GM18870 (cell line): ENCODE measurements at regions not wholly inside any gene's neighbourhood (a gene's known extent, or its start where the extent isn't known, plus 50 kb on each side); places are given as distances from the start of the nearest gene placed in this dataset.
"Not testable (repeated sequence)": the region's sequence is repeated elsewhere in the genome, so short reads cannot be mapped to it uniquely, and the experiment has no call there.

Experiments used
- ATAC-seq: cut with Tn5 transposase; IDR thresholded peaks from one replicate; pipeline ENCODE4 v1.9.1; 2021; ENCODE audit warnings: moderate library complexity; ENCODE audit not compliant: unreplicated experiment

DNA sequence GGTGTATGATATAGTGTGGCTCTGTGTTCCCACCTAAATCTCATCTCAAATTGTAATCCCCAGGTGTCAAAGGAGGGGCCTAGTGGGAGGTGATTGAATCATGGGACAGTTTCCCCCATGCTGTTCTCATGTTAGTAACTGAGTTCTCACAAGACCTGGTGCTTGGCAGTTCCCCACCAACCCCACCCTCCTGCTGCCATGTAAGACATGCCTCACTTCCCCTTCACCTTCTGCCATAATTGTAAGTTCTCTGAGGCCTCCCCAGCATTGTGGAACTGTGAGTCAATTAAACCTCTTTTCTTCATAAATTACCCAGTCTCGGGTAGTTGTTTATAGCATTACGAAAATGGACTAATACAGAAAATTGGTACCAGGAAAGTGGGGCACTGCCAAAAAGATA lies 1705.3 kb downstream of the NCAM2 start:
- ATAC-seq, result no peak

DNA sequence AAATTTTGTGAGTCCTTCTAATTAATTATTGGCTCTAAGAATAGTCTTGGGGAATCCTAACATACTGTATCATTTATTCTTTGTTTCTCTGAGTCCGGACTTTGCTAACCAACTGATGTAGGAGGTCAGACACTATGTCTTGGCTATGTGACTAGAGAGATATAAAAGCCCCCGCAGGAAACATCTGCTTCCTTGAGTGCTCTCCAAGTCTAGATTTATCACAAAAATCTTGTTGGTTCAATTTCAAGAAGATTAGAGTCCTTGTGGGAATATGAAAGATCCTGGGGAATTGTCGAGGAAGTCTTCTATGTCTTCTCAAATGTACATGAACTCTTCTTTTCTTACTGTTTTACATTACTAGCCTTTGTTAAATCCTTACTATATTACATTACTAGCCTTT lies 1712.5 kb downstream of the NCAM2 start:
- no peak for ATAC-seq

DNA sequence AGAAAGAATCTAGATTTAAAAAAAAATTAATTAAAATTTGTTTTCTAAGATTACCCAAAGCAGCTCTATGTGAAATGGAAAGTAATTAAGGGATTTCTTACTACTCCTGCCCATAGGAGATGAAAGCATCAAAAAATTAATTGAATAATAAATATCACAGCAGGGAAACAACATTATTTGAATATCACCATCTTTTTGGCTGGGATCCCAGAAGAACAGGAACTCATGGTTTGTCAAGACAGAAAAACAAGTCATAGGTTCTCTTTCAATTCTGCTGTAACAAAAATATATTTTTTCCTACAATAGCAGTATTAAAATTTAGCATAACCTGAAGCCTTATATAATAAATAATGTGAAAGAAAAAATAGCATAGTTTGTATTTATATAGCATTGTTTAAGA lies 1713.4 kb downstream of the NCAM2 start:
- no peak for ATAC-seq

GRCh38 chr21:22725436-22725835 lies 1727.2 kb downstream of the NCAM2 start:
- ATAC-seq, result no peak

DNA sequence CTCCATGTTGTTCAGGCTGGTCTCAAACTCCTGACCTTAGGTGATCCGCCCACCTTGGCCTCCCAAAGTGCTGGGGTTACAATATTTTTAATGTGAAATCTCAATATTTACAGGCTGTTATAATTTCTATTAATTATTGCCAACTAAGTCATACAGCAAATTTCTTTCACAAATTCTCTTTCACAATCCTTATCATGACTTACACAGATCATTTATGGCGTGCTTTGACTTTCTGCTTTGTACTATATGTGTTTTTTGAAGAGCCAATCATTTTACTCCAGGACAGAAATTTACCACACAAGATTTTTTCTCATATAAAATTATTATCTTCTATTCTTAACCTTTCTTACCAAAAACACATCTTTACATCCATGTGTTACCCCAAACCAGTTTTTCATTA lies 1729.9 kb downstream of the NCAM2 start:
- no peak for ATAC-seq

GRCh38 chr21:22743085-22743484 lies 1744.9 kb downstream of the NCAM2 start:
- ATAC-seq, result no peak

- no peak for ATAC-seq
Observed at GRCh38 chr21:22754746-22755145, 1756.5 kb downstream of the NCAM2 start.

DNA sequence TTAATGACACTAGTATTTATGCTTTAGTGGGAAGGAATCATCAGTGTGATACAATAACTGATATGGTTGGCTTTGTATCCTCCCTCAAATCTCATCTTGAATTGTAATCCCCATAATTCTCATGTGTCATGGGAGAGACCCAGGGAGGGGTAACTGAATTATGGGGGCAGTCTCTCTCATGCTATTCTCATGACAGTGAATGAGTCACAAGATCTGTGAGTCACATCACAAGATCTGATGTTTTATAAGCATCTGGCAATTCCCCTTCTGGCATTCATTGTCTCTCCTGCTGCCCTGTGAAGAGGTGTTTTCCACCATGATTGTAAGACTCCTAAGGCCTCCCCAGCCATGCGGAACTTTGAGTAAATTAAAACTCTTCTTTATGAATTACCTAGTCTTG lies 1760.3 kb downstream of the NCAM2 start:
- ATAC-seq, result no peak

GRCh38 chr21:22762463-22762862 lies 1764.3 kb downstream of the NCAM2 start:
- no peak for ATAC-seq

GRCh38 chr21:22763442-22763841 lies 1765.2 kb downstream of the NCAM2 start:
- ATAC-seq, result no peak

DNA sequence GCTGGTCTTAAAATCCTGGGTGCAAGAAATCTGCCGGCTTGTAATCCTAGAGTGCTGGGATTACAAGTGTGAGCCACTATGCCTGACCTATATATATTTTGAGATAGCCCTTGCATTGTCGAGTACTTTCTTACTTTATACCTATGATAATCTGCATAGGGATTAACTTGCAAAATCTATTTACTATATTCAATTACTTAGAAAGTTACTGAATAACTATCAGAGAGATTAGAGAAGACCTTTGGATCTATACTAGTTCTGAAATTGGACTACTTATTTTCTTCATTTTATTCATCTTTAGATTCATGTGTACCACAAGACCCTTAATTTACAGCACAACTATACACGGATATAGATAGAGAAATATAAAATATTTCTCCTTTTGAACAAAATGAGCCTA lies 1766.0 kb downstream of the NCAM2 start:
- ATAC-seq, result no peak

- no peak for ATAC-seq
Observed at GRCh38 chr21:22791376-22791775, 1793.2 kb downstream of the NCAM2 start.

DNA sequence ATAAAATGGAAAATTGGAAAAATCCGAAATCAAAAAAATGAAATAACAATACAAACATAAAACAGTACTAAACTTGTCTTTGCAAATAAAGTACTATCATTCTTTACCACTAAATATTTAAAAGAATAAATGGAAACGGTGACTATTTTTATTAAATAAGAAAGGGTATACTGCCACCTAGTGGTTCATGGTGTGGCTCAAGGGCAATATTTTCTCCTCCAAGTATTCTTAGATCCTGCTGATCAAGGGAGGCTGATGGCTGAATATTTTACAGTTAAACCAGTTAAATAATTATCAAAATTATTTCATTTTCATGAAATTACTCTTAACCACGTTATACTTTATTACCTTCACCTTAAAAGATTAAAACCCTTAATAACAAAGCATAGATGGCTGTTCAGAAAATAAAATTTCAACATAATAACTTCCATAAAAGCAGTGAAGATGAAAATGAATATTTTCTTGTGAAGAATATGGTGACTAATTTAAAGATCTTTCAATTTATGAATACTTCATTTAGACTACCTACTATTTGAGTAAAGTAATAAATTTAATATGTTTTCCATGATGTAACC lies 1793.9 kb downstream of the NCAM2 start:
- ATAC-seq, result no peak

- no peak for ATAC-seq
Observed at GRCh38 chr21:22795091-22795490, 1796.9 kb downstream of the NCAM2 start.

GRCh38 chr21:22795644-22796043 lies 1797.4 kb downstream of the NCAM2 start:
- ATAC-seq, result no peak

DNA sequence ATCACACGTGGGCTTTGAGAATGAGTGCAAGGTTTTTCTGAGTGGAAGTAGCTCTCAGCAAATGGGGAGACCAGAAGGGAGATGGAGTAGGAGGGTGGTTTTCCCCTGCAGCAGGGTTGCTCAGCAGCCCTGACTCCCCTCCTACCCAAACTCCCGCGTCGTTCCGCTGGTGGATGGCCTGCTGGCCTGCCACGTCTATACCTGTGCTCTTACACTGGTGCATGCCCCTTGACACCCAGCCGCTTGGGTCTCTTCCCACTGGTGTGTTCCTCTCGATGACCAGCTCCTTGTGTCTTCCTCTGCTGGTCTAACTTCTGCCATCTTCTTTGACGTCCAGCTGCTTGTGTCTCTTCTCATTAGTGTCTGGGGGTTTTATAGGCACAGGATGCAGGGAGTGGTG lies 1797.9 kb downstream of the NCAM2 start:
- ATAC-seq, result no peak

DNA sequence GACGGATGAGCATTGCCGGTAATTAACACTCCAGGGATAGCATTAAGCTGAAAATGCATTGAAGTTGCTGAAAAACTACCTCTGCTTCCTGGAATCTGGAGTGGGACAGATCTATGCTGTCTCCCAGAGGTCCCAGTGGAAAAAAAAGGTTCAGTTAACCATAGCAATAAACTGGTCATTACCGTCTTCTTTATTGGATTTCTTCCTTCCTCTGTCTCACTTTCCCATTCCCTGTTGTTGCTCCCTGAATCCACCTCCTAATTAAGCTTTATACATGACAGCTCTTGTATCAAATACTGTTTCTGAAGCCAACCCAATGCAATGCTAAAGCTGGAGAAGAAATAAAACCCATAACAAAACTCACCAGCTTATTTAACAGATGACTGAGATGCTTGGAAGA lies 1805.9 kb downstream of the NCAM2 start:
- ATAC-seq, result no peak

DNA sequence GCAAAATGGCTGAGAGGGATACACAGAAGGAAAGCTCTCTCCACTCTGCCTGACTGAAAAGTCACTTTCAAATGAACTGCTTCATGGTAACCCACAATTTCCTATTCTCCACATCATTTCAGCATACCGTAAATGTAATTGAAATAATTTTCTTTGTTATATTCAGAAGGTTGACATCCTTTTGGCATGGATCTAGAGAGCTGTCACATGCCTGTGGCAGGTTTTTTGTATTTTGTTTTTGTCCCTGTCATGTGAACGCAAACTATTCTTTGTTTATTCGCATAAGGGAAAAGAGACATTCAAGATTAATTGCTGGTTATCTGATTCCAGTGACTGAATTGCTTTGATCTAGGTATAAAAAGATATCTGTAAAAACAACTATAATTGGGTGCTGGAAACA lies 1808.1 kb downstream of the NCAM2 start:
- ATAC-seq, result no peak

DNA sequence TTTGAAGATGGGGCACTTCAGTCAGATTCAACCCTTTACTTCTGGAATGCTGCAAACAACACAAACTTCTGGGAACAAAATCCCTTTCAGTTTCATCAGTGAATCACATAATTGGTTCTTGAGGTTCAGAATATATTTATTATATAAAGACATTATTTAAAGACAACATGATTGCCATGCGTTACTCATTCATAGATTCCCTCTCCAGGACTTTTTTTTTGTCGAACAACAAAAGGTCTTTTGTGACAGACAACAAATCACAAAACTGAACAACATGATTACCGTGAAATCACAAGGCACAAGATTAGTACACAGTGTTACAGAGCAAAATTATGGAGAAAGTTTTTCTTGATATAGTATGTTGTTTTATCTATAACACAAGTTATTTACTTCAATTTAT lies 1815.0 kb downstream of the NCAM2 start:
- no peak for ATAC-seq

GRCh38 chr21:22818681-22819485 lies 1820.7 kb downstream of the NCAM2 start:
- not testable (repeated sequence) for ATAC-seq

DNA sequence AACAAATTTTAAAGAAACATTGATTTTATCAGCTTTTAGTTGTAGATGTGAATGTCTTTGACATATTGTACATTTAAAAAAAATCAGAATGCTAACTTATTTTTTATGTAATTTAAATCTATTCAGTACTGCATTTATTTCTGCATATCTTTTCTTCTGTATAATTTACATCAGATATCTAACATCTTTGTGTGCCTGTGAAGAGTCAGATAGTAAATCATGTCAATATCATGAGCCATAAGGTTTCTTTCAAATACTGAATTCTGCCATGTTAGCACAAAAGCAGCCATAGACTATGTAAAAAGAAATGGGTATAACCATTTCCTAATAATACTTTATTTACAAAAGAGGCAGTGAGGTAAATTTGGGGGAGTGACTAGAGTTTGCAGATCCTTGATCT lies 1829.2 kb downstream of the NCAM2 start:
- no peak for ATAC-seq

- no peak for ATAC-seq
Observed at GRCh38 chr21:22842875-22843274, 1844.7 kb downstream of the NCAM2 start.

GRCh38 chr21:22855581-22855980 lies 1857.4 kb downstream of the NCAM2 start:
- ATAC-seq, result no peak
